GM21737 (cell line): ENCODE measurements at regions not wholly inside any gene's neighbourhood (a gene's known extent, or its start where the extent isn't known, plus 50 kb on each side); places are given as distances from the start of the nearest gene placed in this dataset.
"Not testable (repeated sequence)": the region's sequence is repeated elsewhere in the genome, so short reads cannot be mapped to it uniquely, and the experiment has no call there.

Source experiments
- ATAC-seq: cut with Tn5 transposase; IDR thresholded peaks from one replicate; pipeline ENCODE4 v1.9.1; 2021; ENCODE audit warnings: mild to moderate bottlenecking, moderate library complexity; ENCODE audit not compliant: unreplicated experiment

DNA sequence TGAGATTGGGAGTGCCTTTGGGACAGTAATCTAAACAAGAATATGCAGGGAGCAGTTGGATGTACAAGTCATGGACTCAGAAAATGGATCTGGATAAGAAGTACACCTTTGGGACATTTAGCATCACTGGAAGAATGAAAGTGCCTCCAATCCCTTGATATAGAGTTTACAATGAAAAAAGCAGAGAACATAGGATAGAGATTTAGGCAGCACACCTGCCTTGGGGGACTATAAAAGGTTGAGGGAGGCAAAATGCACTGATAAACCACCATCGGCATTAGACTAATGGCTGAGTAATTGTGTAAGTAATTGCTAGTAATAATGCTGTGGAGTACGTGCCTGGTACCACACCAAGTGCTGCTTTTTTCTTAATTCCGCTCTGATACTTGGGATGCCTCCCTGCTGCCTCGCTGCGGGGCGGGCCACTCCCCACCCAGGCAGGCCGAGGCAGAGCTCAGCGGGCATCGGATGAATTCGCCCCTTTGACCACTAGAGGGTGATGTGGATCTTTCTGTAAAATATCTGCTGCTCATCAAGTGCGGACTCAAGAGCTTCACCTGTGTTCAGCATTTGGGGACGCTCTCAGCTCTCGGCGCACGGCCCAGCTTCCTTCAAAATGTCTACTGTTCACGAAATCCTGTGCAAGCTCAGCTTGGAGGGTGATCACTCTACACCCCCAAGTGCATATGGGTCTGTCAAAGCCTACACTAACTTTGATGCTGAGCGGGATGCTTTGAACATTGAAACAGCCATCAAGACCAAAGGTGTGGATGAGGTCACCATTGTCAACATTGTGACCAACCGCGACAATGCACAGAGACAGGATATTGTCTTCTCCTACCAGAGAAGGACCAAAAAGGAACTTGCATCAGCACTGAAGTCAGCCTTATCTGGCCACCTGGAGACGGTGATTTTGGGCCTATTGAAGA lies 99.9 kb downstream of the ANKRD18B start:
- ATAC-seq: no peak

DNA sequence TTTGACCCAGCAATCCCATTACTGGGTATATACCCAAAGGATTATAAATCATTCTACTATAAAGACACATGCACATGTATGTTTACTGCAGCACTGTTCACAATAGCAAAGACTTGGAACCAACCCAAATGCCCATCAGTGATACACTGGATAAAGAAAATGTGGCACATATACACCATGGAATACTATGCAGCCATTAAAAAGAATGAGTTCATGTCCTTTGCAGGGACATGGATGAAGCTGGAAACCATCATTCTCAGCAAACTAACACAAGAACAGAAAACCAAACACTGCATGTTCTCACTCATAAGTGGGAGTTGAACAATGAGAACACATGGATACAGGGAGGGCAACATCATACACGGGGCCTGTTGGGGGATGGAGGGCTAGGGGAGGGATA lies 104.3 kb downstream of the ANKRD18B start:
- not testable (repeated sequence) for ATAC-seq

DNA sequence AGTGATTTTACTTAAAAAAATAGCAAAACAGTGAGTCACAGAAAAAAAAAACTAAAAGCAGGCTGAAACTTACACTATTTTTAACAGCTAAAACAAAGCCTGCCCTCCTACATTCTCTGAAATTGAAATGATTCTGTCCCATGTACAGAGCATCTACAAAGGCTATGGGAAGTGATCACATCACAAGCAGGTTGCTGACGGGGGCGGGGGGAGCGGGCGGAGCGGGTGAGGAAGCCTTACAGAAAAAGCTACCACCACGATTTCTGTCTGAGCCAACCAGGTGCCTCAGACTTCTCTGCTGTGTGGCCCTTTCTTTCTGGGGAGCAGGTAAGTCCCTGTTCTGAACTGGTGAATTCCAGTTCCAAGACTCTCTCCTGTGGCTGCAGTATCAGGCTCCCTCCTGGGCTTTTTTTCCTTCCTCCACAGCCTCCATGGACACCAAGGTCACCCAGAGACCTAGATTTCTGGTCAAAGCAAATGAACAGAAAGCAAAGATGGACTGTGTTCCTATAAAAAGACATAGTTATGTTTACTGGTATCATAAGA lies 104.9 kb downstream of the ANKRD18B start:
- ATAC-seq: no peak

DNA sequence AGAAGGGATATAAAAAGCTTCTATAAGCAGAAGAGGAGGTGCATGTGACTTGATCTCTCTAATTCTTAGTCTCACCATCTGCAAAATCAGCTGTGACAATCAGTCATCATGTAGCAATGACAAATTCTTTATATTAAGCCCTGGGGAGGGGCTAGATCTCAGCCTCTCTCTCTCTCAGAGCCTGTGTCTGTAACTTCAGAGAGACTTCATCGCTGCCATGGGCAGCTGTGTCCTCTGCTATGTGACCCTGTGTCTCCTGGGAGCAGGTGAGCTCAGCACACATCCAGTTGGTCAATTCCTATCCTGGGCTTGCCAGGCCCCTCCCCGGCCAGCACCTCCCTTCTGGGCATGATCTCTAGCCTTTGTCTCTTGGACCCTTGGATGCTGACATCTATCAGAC lies 109.6 kb downstream of the ANKRD18B start:
- no peak for ATAC-seq

DNA sequence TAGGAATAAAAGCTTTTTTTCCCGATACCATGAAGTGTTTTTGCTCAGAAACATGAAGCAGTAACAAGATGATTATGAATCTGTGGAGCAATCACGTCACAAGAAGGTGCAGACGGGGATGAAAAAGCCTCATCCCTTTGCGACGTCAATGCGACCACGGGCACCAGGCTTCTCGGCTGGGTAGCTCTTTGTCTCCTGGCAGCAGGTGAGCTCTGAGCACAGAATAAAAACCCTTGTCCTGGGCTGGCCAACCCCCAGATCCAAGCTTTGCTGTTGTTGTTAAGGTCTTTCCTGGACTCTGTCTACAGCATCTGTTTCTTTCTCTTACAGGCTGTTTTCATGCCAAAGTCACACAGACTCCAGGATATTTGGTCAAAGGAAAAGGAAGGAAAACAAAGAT lies 113.8 kb downstream of the ANKRD18B start:
- no peak for ATAC-seq

DNA sequence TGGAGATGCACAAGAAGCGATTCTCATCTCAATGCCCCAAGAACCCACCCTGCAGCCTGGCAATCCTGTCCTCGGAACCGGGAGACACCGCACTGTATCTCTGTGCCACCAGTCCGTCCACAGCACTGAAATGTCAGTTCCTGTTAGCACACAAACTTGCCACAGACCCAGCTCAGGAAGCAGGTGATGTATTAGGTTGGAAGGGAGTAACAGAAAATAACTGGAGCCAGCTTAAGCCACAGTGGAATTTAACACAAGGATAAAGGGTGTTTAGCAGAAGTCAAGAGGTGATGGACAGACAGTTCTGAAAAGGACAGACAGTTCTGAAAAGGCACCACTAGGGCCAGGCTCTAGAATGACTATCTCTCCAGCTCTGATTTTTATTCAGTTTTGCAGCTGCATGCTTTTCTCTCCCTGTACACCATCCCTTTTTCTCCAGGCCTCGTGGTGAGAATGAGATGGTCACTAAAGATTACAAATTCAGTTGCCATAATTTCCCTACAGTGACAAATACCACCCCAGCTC lies 114.4 kb downstream of the ANKRD18B start:
- no peak for ATAC-seq

DNA sequence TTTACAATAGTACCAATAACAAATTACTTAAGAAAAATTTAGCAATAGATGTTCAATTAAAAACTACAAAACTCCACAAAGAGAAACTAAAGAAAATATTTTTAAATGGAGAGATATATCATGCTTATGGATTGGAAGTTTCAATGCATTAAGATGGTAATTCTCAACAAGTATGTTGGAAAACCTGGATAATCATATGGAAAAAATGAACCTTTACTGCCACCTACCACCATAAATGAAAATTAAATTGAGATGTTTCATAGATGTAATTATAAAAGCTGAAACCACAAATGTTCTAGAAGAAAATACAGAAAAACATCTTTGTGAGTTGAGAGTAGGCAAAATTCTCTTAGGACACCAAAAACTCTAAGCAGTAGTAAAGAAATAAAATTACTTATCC lies 121.7 kb downstream of the ANKRD18B start:
- no peak for ATAC-seq

DNA sequence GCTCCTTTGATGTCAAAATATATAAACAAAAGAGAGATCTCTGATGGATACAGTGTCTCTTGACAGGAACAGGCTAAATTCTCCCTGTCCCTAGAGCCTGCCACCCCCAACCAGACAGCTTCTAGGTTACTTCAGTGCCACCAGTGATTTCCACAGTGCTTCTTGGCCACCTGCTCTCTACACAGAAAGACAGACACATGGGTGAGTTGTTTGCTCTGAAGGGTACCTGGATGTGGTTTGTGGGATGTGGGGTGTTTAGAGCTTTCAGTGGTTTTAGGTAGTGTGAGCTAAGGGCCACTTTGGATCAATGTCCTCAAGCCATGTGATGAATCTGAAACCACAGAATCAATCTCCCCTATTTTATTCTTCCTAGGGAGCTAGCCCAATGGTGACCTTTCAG lies 125.4 kb downstream of the ANKRD18B start:
- ATAC-seq: no peak

DNA sequence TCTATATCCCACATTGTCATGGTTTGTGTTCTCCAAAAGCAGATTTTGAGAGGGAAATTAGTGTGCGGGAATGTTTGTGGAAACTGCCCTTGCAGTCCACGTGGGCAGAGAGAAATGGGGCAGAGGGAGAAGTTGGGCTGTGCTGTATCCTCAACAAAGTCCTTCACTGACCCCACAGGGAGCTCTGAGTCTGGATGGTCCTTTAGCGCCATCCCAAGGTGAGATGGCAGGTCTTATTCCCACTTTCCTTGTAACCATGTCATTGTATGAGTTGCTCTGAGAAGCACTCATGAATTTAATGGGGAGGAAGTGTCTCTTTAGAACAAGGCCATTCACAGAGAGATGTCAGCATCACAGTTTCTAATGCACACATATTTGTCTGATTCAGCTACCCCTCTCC lies 127.1 kb downstream of the ANKRD18B start:
- ATAC-seq: no peak

DNA sequence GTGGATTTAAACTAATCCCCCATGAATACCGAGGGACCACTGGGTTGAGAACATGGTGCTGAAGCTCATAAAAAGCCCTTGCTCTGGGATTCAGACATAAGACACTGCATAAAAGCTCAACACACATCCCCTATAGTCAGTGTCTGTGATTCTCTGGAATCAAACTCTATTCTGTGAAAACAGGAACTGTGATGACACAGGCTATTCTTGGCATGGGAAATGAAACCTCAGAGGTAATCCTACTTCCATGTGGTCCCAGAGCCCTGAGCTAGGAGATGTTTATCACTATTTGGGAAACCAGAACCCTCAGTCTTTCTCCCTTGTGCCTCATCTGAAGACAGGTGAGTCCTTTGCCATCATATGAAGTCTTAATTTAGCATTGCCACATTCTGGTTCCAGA lies 135.4 kb upstream of the PRSS3 start:
- no peak for ATAC-seq

DNA sequence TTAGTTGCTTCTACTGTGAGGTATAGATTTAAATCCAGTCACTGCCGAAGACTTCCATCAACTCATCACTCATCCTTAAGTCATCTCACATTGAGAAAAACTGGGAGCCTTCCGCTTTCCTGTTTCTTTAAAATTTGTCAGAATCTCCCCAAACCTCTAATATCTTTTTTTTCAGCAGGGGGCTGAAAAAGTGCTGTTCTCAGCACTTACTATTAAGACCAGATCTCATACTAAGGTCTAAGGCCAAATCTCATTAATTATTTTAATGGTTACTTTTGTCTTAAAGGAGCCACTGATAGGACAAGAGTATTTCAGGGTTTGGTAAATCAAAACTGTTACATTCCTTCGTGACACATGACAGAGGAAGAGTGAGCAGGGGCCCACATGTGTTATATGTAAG lies 134.6 kb upstream of the PRSS3 start:
- ATAC-seq: no peak

DNA sequence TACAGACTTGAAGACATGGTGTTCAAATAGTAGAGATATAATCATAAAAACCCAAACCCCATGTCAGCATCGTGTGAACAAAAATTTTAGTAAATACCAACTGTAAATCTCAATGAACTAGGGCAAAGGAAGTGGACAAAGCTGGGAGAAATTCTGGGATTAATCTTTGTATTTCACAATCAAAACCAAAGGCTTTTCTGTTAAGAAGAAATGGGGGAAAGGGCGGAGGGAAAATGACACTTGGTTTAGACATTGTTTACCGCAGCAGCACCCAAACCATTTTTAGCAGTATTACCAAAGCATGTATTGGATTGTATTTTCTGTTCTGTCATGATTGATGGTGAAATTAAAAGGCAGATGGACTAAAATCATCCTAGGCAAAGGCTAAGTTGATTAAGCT lies 134.2 kb upstream of the PRSS3 start:
- no peak for ATAC-seq

DNA sequence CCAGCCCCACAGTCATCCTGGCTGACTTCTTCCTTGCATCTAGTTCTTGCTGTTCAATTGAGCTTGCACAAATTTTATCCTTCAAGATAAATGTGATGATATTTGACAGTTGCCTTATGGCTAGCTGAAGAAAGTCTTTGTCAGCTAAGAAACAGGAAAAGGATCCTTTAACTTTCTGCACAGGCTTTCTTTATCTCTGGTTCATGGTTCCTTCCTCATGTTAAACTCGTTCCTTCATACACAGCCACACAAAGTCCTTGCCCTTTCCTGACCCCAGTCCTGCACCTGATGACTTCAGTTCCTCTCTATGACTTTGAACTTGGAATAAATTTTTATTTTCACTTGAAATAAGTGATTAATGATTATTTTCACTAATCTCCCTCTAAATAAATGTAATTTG lies 132.5 kb upstream of the PRSS3 start:
- ATAC-seq: no peak

DNA sequence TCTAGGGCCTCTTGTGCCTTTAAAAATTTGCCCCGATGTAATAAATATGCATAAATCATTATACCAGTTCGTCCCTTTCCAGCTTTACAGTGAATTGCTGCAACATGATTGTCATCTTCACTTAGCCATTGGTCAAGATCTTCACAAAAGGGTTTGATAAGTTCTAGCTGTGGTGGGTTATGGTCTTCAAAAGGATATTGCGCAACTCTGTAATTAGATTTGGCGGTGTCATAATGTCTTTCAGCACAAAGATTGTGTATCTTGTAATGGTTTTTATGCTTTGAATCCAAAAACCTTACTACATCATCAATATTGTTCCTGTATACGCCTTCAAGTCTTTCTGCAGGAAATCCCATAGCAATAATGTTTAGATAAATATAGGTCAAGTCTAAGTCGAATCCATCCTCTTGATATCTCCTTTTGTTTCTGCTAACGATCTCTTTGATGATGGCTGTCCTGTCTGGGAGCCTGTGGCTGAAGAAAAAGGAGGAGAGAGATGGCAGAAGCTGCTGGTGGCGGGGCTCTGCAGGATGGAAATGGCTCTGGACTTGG lies 119.1 kb upstream of the PRSS3 start:
- not testable (repeated sequence) for ATAC-seq

DNA sequence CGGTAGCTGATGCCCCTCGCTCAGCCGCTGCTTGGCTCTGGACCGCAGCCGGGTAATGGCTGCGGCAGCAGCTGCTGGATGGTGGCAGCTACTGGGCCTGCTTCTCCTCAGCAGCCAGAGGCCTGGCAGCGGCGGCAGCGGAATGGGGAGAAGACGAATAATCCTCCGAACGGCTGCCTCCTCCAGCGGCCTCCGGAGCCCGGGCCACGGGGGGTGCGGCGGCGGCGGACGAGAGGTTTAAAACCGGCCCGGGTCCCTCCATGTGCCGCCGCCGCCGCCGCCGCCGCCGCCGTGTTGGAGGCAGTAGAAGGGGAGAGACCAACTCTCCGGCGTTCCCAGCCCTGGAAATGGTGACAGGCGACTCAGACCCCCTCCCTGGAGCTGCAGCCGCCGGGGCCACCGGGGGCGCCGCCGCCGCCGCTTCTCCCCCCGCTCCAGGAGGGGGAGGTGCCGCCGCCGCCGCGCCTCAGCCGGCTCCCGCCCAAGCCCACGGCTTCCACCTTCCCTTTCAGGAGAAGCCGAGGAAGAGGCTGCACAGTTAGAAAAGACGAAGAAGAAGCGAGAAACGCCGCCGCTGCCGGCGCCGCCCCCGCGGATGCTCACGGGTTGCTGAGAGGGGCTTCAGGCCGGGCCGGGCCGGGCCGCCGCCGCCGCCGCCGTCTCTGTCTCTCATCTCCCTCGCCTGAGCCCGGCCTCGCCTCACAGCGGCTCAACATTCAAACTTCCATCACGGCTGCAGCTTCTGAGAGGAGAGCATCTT lies 118.4 kb upstream of the PRSS3 start:
- ATAC-seq: no peak

DNA sequence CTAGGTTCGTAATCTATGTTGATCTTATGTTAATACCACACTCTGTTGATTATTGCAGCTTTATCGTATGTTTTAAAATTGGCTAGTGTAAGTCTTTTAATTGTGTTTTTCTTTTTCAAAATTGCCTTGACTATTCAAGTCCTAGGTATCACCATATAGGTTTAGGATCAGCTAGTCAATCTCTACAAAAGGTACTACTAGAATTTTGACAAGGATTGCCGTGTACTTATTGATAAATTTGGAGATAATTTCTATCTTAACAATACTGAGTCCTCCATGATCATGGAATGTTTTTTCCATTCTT lies 117.9 kb upstream of the PRSS3 start:
- no peak for ATAC-seq

DNA sequence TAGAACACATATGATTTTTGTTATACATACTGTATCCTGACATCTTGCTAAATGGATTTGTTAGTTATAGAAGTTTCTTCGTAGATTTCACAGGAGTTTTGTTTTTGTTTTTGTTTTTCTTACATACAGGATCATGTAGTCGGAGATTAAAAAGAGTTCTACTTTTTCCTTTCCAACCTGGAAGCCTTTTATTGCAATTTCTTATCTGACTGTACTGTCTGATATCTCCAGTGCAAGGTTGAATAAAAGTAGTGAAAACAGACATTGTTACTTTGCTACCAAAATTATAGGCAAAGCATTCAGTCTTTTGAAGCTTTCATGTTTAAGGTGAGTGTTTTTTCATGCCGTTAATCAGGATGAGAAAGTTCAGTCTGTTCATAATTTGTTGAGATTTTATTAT lies 117.4 kb upstream of the PRSS3 start:
- ATAC-seq: no peak

DNA sequence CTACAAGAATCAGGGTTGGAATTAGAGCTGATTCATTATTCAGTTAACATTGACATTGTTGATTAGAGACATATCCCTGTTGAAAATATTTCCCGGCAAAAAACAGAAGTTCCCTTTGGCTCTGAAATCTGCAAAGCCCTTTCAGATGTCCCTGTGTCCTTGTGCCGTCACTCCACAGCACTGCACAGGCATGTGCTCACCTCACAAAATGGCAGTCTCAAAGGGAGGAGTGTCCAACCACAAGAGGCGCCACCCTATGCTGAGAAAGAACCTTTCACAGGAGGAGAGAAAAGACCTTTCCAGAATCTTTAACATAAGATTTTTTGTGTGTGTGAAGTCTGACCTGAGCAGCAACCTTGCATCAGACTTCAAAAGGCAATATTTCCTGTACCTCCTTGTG lies 112.8 kb upstream of the PRSS3 start:
- ATAC-seq: no peak

DNA sequence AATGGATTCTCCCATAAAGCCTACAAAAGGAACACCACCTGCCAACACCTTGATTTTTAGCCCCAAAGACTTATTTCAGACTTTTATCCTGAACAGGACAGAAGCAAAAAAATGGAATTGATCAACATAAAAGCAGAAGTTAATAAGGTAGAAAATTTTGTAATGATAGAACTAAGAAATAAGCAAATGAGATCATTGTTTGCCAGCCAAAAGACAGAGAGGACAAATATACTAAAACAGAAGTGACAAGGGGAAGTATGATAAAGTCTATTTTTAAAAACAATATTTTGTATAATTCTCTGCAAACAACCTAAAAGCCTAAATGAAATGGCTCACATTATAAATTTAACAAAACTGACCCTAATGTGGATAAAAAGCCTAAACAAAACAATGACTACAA lies 110.5 kb upstream of the PRSS3 start:
- no peak for ATAC-seq

DNA sequence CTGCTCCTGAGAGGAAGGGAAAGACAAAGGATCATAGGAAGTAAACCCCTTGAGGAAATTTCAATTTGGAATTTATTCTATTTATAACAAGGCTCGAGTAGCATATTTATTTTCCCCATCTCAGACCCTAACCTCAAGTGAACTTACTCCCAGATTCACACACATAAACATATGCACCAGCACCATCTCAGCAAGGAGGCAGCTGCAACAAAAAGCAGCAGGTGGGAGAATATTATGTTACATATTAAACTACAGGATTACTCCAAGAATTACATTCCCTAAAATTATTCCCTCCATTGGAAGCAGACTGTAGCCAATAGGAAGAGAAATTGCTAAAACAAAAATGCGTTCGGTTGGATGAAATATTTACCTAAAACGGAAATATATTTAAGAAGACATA lies 108.4 kb upstream of the PRSS3 start:
- ATAC-seq: no peak

DNA sequence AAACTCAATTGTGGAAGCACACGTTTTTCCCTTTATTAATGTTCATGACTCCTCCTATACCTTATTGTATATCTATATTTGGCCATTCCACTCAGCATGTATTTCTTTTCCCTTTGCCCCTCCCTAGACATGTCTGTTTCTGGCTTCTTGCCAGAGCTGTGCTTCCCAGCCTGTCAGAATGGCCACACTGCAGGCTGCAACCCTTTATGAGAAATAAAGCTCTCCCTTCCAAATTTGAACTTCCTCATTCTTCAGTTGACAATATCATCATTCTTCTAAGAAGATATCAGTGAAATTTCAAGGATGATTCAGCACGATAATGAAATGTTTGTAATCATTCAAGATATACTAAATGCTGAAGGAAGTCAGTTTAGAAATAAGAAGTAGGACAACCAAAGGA lies 107.6 kb upstream of the PRSS3 start:
- no peak for ATAC-seq
